ENCODE measurements at regions not wholly inside any gene's neighbourhood (a gene's known extent, or its start where the extent isn't known, plus 50 kb on each side); places are given as distances from the start of the nearest gene placed in this dataset.

DNA sequence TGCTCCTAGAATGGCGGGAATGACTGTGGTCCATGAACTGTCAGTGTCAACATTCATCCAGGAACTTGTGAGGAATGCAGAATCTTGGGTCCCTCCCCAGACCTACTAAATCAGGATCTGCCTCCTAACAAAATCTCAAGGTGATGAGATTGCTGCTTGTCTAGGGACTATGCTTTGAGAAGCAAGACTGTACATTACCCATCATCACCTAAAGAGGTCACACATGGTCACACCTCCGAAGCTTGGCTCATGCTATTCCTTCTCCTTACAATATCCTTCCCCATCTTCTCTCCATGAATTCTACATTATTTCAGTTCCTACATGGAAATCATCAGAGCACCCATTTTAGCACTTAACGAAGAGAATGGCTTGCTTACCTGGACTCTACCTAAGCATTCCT lies 102.3 kb upstream of the JARID2 start:
- Histone ChIP-seq H3K4me1 (replicated peaks; ENCODE audit: insufficient read depth) (peaks cover 7% of the 10 kb centered on the region), H3K4me3 (no peak overlapping the region), H4K20me1 (ENCODE audit: insufficient read depth) (no peaks in the 10 kb centered on the region), H2AFZ (no peak overlapping the region), H3K79me2 (ENCODE audit: low read depth) (no peaks in the 10 kb centered on the region), H3K36me3 (ENCODE audit: low read depth) (no peaks in the 10 kb centered on the region), H3K4me2 (no peak overlapping the region), H3K27ac (no peak overlapping the region), H3K9me2 (ENCODE audit: insufficient read depth) (no peaks in the 10 kb centered on the region), H3K27me3 (ENCODE audit: insufficient read depth, low read depth) (no peaks in the 10 kb centered on the region), H3K9me3 (ENCODE audit: insufficient read depth, low read depth) (no peaks in the 10 kb centered on the region), H3F3A (ENCODE audit: insufficient read depth, low read depth) (peaks cover 6% of the 10 kb centered on the region; the same call in 1 of the 2 replicates)
- no TSS peak for BruUV-seq (replicated peaks)
- TF ChIP-seq EZH2 (IDR thresholded peaks at IDR 0.05; ENCODE audit: low read depth) = no peak
- TF ChIP-seq, protein P1, sequence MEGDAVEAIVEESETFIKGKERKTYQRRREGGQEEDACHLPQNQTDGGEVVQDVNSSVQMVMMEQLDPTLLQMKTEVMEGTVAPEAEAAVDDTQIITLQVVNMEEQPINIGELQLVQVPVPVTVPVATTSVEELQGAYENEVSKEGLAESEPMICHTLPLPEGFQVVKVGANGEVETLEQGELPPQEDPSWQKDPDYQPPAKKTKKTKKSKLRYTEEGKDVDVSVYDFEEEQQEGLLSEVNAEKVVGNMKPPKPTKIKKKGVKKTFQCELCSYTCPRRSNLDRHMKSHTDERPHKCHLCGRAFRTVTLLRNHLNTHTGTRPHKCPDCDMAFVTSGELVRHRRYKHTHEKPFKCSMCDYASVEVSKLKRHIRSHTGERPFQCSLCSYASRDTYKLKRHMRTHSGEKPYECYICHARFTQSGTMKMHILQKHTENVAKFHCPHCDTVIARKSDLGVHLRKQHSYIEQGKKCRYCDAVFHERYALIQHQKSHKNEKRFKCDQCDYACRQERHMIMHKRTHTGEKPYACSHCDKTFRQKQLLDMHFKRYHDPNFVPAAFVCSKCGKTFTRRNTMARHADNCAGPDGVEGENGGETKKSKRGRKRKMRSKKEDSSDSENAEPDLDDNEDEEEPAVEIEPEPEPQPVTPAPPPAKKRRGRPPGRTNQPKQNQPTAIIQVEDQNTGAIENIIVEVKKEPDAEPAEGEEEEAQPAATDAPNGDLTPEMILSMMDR (conservative IDR thresholded peaks at IDR 0.05) = no peak
- intact Hi-C loops (cut with micrococcal nuclease; ENCODE audit: unreplicated experiment) = no loop called here
- POLR2A ChIA-PET (ENCODE audit: unreplicated experiment) = no interaction called here
- CTCF ChIA-PET = no interaction called here
- no peak for DNase-seq

DNA sequence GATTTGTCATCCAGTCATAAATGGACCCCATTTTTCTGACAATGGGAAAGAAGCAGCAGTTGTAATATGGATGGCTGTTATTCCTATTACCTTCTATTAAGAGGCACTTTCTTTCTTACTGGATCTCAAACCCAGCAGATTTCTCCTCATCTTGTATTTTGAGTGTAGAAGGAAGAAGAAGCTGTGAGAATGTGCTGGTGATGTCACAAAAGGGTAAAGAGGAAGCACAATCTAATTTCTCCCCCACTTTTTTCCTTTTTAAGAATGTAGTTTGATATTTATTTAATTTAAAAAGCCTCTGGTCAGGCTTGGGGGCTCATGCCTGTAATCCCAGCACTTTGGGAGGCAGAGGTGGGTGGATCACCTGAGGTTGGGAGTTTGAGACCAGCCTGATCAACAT lies 100.0 kb upstream of the JARID2 start:
- no peak for TF ChIP-seq EZH2 (IDR thresholded peaks at IDR 0.05; ENCODE audit: low read depth)
- TF ChIP-seq, protein P1 (conservative IDR thresholded peaks at IDR 0.05) = no peak
- Histone ChIP-seq H2AFZ (no peak overlapping the region), H3K27me3 (ENCODE audit: insufficient read depth, low read depth) (no peaks in the 10 kb centered on the region), H3K9me3 (ENCODE audit: insufficient read depth, low read depth) (no peaks in the 10 kb centered on the region), H3K36me3 (ENCODE audit: low read depth) (no peaks in the 10 kb centered on the region), H3F3A (ENCODE audit: insufficient read depth, low read depth) (peaks cover 12% of the 10 kb centered on the region; the same call in 1 of the 2 replicates), H3K27ac (no peak overlapping the region), H4K20me1 (ENCODE audit: insufficient read depth) (no peaks in the 10 kb centered on the region), H3K79me2 (ENCODE audit: low read depth) (no peaks in the 10 kb centered on the region), H3K9me2 (ENCODE audit: insufficient read depth) (no peaks in the 10 kb centered on the region), H3K4me3 (no peak overlapping the region), H3K4me1 (replicated peaks; ENCODE audit: insufficient read depth) (peaks cover 15% of the 10 kb centered on the region), H3K4me2 (no peak overlapping the region)
- no TSS peak for BruUV-seq (replicated peaks)
- intact Hi-C loops (cut with micrococcal nuclease; ENCODE audit: unreplicated experiment) = no loop called here
- CTCF ChIA-PET = no interaction called here
- POLR2A ChIA-PET (ENCODE audit: unreplicated experiment) = interaction anchor here (0.7 kb wide), 1 partner anchor 251 kb away, joined by 3 read pairs; no protein-coding TSS in a partner anchor
- no peak for DNase-seq

GRCh38 chr6:15147827-15148226 lies 98.0 kb upstream of the JARID2 start:
- ChIA-PET POLR2A (ENCODE audit: unreplicated experiment) (no interaction called here), CTCF (no interaction called here)
- TF ChIP-seq, protein P1 (conservative IDR thresholded peaks at IDR 0.05) = no peak
- TF ChIP-seq EZH2 (IDR thresholded peaks at IDR 0.05; ENCODE audit: low read depth) = no peak
- no TSS peak for BruUV-seq (replicated peaks)
- no peaks in the 10 kb centered on the region for H3K9me2 ChIP-seq (ENCODE audit: insufficient read depth)
- peak overlapping the region; percentile 56 for H3K27ac ChIP-seq
- H3F3A ChIP-seq (ENCODE audit: insufficient read depth, low read depth) = peaks cover 12% of the 10 kb centered on the region; the same call in 1 of the 2 replicates
- H3K27me3 ChIP-seq (ENCODE audit: insufficient read depth, low read depth) = no peaks in the 10 kb centered on the region
- H4K20me1 ChIP-seq (ENCODE audit: insufficient read depth) = no peaks in the 10 kb centered on the region
- intact Hi-C loops (cut with micrococcal nuclease; ENCODE audit: unreplicated experiment) = loop anchor here (2.0 kb wide), 1 partner anchor 99 kb away; the partner anchor contains the start of gene JARID2
- peak overlapping the region; percentile 45; the same call in 1 of the 2 replicates for H2AFZ ChIP-seq
- H3K4me1 ChIP-seq (replicated peaks; ENCODE audit: insufficient read depth) = peaks cover 15% of the 10 kb centered on the region
- no peak overlapping the region for H3K4me3 ChIP-seq
- no peaks in the 10 kb centered on the region for H3K36me3 ChIP-seq (ENCODE audit: low read depth)
- no peak for DNase-seq
- no peaks in the 10 kb centered on the region for H3K79me2 ChIP-seq (ENCODE audit: low read depth)
- H3K4me2 ChIP-seq = peak overlapping the region; percentile 58
- no peaks in the 10 kb centered on the region for H3K9me3 ChIP-seq (ENCODE audit: insufficient read depth, low read depth)
